Large intestine (tissue), 3 donors: ENCODE measurements at regions not wholly inside any gene's neighbourhood (a gene's known extent, or its start where the extent isn't known, plus 50 kb on each side); places are given as distances from the start of the nearest gene placed in this dataset.

Experiments used
- DNase-seq, 2 donors: peaks; one replicate each; pipeline versions ENCODE4 v3.0.0 to v3.0.0-alpha.2; 2013
- H3K27ac ChIP-seq: one replicate; pipeline ENCODE4 v1.5.1; 2013; ENCODE audit warnings: low read length
- H3K27me3 ChIP-seq: 2 replicates; pipeline ENCODE4 v1.6.1; 2013; ENCODE audit warnings: low read length; ENCODE audit not compliant: control insufficient read depth, insufficient read depth
- H3K36me3 ChIP-seq: 2 replicates; pipeline ENCODE4 v1.6.1; 2013; ENCODE audit warnings: low read length; ENCODE audit not compliant: control insufficient read depth, insufficient read depth
- H3K4me1 ChIP-seq: one replicate; pipeline ENCODE4 v1.6.1; 2013; ENCODE audit warnings: low read length; ENCODE audit not compliant: control insufficient read depth, insufficient read depth
- H3K4me3 ChIP-seq: one replicate; pipeline ENCODE4 v1.5.1; 2013; ENCODE audit warnings: low read length
- H3K9me3 ChIP-seq: one replicate; pipeline ENCODE4 v1.6.1; 2013; ENCODE audit warnings: mild to moderate bottlenecking, low read depth, low read length, moderate library complexity; ENCODE audit not compliant: control insufficient read depth
- WGBS: methylation state at CpG from one replicate; pipeline ENCODE4 v1.1.5; 2013; ENCODE audit warnings: low lambda C conversion rate; ENCODE audit not compliant: insufficient coverage; 5-methylcytosine and 5-hydroxymethylcytosine counted together

DNA sequence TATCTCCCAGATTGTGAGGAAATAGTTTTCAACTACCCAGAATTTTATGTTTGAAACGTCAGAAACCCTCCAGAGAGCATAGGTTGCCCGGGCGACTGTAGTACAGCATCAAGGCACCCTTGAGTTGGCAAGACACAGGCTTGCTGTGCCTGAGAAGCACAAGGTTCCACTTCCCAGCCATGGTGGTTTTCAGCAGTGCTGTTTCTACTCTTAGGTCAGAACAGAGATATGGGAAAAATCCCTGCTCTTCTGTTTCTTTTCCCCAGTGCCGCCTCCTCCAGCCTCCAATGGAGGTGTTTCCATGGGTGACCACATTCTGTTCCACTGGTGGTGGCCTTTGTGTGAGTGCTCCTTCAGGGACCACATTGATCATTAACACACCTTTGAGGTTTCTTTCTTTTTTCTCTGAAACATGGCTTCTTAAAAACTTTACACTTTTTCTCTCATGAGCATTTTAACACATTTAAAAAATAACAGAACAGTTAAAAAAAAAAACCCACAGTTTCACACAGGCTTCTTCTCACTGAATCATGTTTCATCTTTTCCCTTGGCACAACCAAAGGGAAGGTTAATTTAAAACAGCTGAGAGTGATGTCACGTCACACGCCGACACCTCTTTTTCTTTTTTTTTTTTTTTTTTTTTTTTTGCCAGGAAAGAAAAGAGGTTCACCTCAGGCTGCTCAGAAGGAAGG, 229.3 kb upstream of the HDAC4 start:
- Histone ChIP-seq H3K27ac (no peak overlapping the region), H3K27me3 (no peaks in the 10 kb centered on the region), H3K36me3 (no peaks in the 10 kb centered on the region), H3K4me1 (no peaks in the 10 kb centered on the region), H3K9me3 (no peaks in the 10 kb centered on the region), H3K4me3 (no peak overlapping the region)
- 80% methylated on average over 1 of the region's 7 CpGs for WGBS
- no peak for DNase-seq

DNA sequence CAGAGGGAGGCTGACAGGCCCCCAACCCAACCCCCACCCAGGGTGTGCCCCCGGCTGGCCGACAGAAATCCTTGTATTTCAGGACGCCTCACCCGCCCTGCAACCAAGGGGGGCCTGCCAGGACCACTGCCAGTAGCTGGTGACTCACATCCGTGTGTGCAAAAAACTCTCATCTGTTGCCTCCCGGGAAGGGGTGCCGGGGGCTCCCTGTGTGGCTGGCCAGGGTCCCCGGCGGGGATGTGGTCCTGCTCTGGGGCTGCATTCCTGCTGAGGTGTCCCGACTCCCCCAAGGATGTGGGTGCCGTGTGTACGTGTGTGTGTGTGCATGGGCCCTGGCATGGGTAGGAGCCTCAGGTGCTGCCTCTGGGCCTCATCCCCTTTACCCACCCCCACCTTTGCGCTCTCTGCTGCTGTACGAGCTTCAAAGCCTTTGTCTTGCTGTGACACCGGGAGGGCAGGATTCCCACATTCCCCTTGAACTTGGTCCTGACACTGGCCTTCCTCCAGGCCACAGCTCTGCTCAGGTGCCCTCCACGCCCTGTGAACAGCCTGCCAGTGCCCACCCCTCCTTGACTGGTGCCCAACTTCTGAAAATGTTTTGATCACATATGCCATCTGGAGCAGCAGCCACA, 226.3 kb upstream of the HDAC4 start:
- Histone ChIP-seq H3K27ac (no peak overlapping the region), H3K36me3 (no peaks in the 10 kb centered on the region), H3K4me3 (no peak overlapping the region), H3K4me1 (no peaks in the 10 kb centered on the region), H3K27me3 (no peaks in the 10 kb centered on the region), H3K9me3 (no peaks in the 10 kb centered on the region)
- WGBS: 80% methylated on average over 1 of the region's 16 CpGs
- no peak for DNase-seq

DNA sequence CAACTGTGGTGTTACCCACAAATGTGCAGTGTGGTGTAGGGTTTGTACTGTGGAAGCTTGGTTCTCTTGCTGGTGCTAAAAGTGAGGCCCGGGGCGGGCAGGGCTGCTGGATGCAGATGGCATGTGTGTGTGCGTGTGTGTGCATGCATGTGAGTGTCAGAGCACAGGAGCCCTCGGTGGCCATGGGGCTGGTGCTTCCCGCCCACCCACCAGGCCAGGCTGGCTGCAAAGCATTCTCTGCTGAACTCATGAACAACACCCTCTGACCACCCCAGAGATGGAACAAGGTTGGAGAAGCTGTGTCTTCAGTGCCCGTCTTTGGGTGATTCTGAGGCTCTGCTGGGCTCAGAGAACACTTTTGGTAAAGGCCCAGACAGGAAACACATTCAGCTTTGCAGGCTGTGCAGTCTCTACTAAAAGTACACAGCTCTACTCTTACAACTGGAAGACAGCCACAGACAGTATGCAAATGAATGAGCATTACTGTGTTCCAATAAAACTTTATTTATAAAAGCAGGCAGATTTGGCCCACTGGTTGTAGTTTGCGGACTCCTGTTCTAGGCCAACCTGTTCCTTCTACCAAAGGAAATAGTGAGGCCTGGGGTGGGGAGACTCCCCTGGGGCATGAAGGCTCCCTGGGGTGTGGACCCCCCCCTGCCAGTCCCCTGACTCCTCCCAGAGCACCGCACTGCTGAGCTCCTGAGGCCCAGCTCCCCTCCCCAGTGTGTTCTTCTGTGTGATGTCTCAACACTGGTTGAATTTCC, 225.3 kb upstream of the HDAC4 start:
- Histone ChIP-seq H3K27me3 (no peaks in the 10 kb centered on the region), H3K9me3 (no peaks in the 10 kb centered on the region), H3K4me1 (no peaks in the 10 kb centered on the region), H3K4me3 (no peak overlapping the region), H3K27ac (no peak overlapping the region), H3K36me3 (no peaks in the 10 kb centered on the region)
- WGBS: no CpG with 5 or more reads among the region's 8 CpGs
- no peak for DNase-seq

DNA sequence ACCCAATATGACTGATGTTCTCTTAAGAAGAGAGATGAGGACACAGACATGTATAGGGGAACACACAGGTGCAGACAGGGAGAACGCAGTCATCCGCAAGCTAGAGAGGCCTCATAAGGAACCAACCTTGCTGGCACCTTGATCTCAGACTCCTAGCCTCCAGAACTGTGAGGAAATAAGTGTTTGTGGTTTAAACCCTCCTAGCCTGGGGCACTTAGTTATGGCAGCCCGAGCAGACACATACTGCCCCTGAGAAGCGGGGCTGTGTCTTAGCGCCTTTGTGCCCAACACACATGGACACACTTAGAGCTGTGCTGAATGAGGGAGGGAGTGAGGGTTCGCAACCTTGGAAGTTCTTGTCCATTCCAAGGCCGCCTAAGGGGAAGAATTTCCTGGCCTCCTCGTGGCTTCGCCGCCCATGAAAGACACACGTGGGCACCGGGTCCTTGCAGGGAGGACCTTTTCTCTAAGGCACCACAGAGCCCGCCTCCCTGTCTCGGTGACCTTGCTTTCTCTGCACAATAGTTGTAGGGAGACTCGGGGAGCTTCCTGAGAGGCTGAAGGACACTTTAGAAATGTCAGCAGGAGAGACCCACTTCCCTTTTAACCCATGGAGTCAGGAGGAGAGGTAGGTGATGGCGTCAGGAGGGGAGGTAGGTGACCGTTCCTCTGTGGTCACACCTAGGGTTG, 224.5 kb upstream of the HDAC4 start:
- WGBS: no CpG with 5 or more reads among the region's 17 CpGs
- Histone ChIP-seq H3K27ac (no peak overlapping the region), H3K36me3 (no peaks in the 10 kb centered on the region), H3K27me3 (no peaks in the 10 kb centered on the region), H3K4me3 (no peak overlapping the region), H3K4me1 (no peaks in the 10 kb centered on the region), H3K9me3 (no peaks in the 10 kb centered on the region)
- DNase-seq: no peak

DNA sequence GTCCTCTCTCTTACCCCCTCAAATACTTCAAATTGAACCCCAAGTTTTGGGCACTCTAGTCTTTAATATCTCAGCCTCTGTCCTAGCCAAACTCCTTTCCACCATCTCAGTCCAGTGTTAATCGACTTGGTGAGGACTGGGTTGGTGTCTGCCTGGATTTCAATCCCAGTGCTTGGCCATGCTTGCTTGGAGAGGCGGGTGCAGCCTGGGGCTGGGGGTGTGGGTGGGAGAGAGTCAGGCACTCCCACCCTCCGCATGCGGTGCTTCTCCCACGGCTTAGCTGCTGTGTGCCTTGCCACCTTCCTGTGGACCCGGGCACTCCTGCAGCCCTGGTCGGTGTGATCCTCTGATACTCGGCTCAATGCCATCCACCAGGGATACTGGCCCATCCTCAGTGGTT, 220.8 kb upstream of the HDAC4 start:
- no peak overlapping the region for H3K27ac ChIP-seq
- no peaks in the 10 kb centered on the region for H3K36me3 ChIP-seq
- H3K9me3 ChIP-seq: no peaks in the 10 kb centered on the region
- no CpG with 5 or more reads among the region's 8 CpGs for WGBS
- no peak for DNase-seq
- no peaks in the 10 kb centered on the region for H3K27me3 ChIP-seq
- no peaks in the 10 kb centered on the region for H3K4me1 ChIP-seq
- H3K4me3 ChIP-seq: no peak overlapping the region

DNA sequence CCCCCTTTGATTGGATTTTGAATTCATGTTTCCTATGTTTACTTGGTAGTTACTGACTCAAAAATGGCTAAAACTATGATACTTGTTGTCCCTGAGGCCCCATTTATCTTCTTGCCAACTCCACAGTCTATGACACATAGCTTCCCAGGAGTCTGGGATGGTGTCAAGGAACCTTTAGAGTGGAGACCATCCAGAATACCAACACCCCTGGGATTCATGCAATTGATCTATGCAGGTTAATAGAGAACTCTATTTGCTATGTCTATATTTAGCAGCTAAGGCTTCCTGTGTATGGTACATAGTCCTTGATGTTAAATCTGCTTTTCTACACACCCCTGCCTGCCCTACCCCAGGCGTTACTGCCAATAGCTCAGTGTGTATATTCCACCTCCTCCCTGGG, 218.5 kb upstream of the HDAC4 start:
- Histone ChIP-seq H3K9me3 (no peaks in the 10 kb centered on the region), H3K27ac (no peak overlapping the region), H3K4me3 (no peak overlapping the region), H3K36me3 (no peaks in the 10 kb centered on the region), H3K4me1 (no peaks in the 10 kb centered on the region), H3K27me3 (no peaks in the 10 kb centered on the region)
- WGBS: no CpG with 5 or more reads among the region's 1 CpG
- DNase-seq: no peak

DNA sequence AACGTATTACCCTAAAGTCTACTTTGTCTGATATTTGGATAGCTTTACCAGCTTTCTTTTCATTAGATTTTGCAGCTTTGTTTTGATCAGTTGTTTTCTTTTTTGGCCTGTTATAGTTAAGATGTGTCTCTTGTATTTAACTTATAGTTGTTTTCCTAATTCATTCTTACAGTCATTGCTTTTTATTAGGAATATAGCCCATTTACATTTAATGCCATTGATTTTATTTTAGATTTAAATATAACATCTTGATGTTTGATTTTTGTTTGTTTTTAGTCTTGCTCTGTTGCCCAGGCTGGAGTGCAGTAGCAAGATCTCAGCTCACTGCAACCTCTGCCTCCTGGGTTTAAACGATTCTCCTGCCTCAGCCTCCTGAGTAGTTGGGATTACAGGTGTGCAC, 215.9 kb upstream of the HDAC4 start:
- Histone ChIP-seq H3K9me3 (no peaks in the 10 kb centered on the region), H3K4me3 (no peak overlapping the region), H3K27me3 (no peaks in the 10 kb centered on the region), H3K36me3 (no peaks in the 10 kb centered on the region), H3K4me1 (no peaks in the 10 kb centered on the region), H3K27ac (no peak overlapping the region)
- WGBS: 75% methylated on average over 2 of the region's 2 CpGs
- no peak for DNase-seq

DNA sequence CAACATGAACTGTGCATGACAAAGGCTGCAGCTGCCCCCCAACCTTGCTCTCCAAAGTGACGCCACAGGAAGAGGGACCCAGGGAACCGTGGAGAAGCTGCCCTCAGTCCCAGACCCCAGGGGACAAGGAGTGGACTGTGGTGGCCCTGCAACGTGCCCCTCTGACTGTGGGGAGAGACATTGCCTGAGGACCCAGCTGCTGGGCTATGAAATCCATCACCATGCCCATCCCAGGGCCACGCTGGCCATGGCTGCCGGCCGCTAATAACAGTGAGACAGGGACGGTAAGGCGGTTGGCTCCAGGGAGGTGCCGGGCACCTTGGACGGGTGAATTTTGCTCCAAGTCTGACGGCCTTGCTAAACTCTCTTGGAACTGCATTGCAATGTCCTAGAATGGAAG, 211.3 kb upstream of the HDAC4 start:
- H3K4me1 ChIP-seq: no peaks in the 10 kb centered on the region
- WGBS: no CpG with 5 or more reads among the region's 11 CpGs
- H3K27ac ChIP-seq: no peak overlapping the region
- no peak overlapping the region for H3K4me3 ChIP-seq
- no peaks in the 10 kb centered on the region for H3K9me3 ChIP-seq
- no peaks in the 10 kb centered on the region for H3K36me3 ChIP-seq
- no peak for DNase-seq
- no peaks in the 10 kb centered on the region for H3K27me3 ChIP-seq

DNA sequence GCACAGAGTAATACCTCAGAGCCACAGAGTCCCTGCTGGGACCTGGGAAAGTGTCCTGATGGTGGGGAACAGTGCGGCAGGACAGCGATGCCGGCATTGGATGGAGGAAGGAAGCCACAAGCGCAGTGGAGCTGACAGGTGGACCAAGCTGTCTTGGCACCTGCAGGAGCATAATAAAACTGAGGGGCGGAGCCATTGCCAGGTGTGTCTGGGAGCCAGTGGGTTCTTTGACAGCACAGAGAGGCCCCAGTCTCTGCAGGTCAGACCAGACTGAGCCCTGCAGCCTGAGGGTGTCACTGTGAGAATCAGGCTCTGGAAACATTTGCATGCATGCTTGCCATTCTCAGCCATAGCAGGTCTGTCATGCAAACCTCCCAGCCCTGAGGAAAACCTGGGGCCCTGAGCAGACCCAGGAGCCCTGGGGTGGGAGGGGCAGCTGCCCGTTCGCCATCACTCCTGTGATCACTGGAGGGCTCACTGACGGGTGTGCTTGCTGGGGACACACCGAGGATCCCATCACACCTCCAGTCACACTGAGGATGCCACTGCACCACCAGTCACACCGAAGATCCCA, 210.5 kb upstream of the HDAC4 start:
- no peak overlapping the region for H3K27ac ChIP-seq
- H3K36me3 ChIP-seq: no peaks in the 10 kb centered on the region
- DNase-seq: no peak
- no CpG with 5 or more reads among the region's 10 CpGs for WGBS
- H3K4me1 ChIP-seq: no peaks in the 10 kb centered on the region
- no peak overlapping the region for H3K4me3 ChIP-seq
- H3K9me3 ChIP-seq: no peaks in the 10 kb centered on the region
- no peaks in the 10 kb centered on the region for H3K27me3 ChIP-seq
